ENCODE measurements at regions not wholly inside any gene's neighbourhood (a gene's known extent, or its start where the extent isn't known, plus 50 kb on each side); places are given as distances from the start of the nearest gene placed in this dataset.

DNA sequence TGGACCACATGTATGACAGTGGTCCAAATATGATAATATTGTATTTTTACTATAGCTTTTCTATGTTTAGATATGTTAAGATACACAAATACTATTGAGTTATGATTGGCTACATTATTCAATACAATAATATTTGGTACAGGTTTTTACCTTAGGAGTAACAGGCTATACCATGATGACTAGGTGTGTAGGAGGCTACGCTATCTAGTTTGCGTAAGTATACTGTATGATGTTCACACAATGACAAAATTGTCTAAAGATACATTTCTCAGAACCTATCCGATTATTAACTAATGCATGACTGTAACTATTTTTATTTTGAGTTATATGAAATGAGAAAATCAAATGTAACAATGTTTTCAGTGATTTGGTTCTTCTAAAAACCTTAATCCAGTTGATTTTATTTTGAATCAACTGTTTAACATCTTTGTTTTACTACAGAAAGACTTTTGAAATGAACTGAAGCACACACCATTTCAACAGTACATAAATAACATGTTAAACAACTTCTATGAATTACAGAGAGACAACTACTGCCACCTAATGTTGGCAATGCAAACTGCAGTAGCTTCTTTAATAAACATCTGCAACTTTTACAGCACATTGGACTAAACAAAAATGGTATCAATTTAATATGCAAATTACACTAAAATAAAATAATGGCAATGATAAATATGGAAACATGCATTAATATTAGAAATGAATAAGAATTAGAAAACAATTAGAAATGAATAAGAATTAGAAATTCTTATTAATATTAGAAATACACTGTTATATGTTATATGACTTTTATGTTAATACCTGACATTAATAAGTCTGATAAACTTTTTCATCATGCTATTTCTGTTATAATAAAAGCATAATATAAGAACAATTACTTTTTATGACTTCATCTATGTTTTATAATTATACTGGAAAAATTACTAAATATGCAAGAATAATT is 255.7 kb downstream of the MBNL1 start:
- Mint-ChIP-seq H3K36me3 (no peaks in the 10 kb centered on the region), H3K27ac (no peak overlapping the region), H3K4me1 (no peaks in the 10 kb centered on the region), H3K4me3 (no peak overlapping the region), H3K27me3 (ENCODE audit: low read depth) (no peaks in the 10 kb centered on the region), H3K9me3 (peaks cover 10% of the 10 kb centered on the region)
- no peak for DNase-seq (ENCODE audit: low spot score in 2 of 2, unreplicated experiment in 2 of 2)
- TF ChIP-seq, protein P1, sequence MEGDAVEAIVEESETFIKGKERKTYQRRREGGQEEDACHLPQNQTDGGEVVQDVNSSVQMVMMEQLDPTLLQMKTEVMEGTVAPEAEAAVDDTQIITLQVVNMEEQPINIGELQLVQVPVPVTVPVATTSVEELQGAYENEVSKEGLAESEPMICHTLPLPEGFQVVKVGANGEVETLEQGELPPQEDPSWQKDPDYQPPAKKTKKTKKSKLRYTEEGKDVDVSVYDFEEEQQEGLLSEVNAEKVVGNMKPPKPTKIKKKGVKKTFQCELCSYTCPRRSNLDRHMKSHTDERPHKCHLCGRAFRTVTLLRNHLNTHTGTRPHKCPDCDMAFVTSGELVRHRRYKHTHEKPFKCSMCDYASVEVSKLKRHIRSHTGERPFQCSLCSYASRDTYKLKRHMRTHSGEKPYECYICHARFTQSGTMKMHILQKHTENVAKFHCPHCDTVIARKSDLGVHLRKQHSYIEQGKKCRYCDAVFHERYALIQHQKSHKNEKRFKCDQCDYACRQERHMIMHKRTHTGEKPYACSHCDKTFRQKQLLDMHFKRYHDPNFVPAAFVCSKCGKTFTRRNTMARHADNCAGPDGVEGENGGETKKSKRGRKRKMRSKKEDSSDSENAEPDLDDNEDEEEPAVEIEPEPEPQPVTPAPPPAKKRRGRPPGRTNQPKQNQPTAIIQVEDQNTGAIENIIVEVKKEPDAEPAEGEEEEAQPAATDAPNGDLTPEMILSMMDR (IDR thresholded peaks at IDR 0.05; ENCODE audit: unreplicated experiment): peak; percentile 73

DNA sequence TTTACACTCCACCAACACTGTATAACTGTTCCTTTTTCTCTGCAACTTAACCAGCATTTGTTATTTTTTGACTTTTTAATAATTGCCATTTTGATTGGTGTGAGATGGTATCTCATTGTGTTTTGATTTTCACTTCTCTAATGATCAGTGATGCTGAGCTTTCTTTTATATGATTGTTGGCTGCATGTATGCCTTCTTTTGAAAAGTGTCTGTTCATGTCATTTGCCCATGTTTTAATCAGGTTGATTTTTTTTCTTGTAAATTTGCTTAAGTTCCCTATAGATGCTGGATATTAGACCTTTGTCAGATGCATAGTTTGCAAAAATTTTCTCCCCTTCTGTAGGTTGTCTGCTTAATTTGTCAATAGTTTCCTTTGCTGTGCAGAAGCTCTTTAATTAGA is 263.0 kb downstream of the MBNL1 start:
- Mint-ChIP-seq H3K27ac (no peak overlapping the region), H3K36me3 (no peaks in the 10 kb centered on the region), H3K27me3 (ENCODE audit: low read depth) (no peaks in the 10 kb centered on the region), H3K4me3 (no peak overlapping the region), H3K4me1 (no peaks in the 10 kb centered on the region), H3K9me3 (peaks cover 51% of the 10 kb centered on the region)
- TF ChIP-seq, protein P1 (IDR thresholded peaks at IDR 0.05; ENCODE audit: unreplicated experiment): no peak
- DNase-seq (ENCODE audit: low spot score in 2 of 2, unreplicated experiment in 2 of 2): no peak

DNA sequence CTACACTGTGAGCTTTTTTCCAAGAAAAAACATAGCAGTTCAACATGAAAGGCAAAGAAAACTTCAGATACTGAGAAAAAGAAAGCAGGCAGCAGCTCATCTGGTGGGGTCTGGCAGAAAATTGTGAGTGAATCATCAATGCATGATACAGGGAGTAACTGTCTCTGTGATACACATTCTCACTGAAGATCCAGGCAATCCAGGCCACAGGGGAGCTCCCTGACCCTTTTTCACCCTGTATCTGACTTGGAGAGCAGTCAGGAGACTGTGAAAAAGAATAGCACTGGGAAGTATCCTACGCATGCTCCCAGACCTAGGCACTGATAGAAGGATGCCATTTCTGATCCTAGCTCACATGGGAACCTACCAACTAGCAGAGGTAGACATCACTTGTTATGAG is 269.8 kb downstream of the MBNL1 start:
- Mint-ChIP-seq H3K4me3 (no peak overlapping the region), H3K9me3 (peaks cover 34% of the 10 kb centered on the region), H3K36me3 (no peaks in the 10 kb centered on the region), H3K4me1 (no peaks in the 10 kb centered on the region), H3K27ac (no peak overlapping the region), H3K27me3 (ENCODE audit: low read depth) (no peaks in the 10 kb centered on the region)
- TF ChIP-seq, protein P1 (IDR thresholded peaks at IDR 0.05; ENCODE audit: unreplicated experiment): no peak
- no peak for DNase-seq (ENCODE audit: low spot score in 2 of 2, unreplicated experiment in 2 of 2)

DNA sequence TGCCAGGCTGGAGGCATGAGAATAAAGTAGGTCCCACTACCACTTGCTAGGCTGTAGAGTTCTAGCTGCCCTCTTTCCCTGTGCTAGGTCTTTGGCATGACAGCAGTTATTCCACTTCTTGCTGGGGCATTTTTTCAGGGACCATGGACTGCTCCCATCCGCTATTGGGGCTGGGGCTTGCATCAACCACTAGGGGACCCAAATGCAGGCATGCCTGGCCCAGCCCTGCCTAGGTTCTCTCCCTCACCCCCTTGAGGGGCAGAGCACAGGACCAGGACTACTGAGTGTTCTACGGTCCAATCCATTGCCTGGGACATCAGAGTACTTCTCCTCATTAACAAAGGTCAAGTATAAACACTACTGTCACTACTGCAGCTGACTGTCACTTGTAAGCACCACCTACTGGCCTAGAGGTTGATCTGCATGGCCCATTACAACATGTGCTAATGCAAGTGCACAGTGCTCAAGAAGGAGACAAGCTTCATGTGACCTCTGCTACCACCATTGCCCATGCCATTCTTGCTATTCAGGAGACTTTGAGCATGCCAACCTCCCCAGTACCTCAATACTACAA is 270.5 kb downstream of the MBNL1 start:
- no peak for DNase-seq (ENCODE audit: low spot score in 2 of 2, unreplicated experiment in 2 of 2)
- TF ChIP-seq, protein P1 (IDR thresholded peaks at IDR 0.05; ENCODE audit: unreplicated experiment): no peak
- H3K4me3 Mint-ChIP-seq: no peak overlapping the region
- H3K9me3 Mint-ChIP-seq: peaks cover 35% of the 10 kb centered on the region
- no peaks in the 10 kb centered on the region for H3K4me1 Mint-ChIP-seq
- H3K27me3 Mint-ChIP-seq (ENCODE audit: low read depth): no peaks in the 10 kb centered on the region
- no peaks in the 10 kb centered on the region for H3K36me3 Mint-ChIP-seq
- no peak overlapping the region for H3K27ac Mint-ChIP-seq

DNA sequence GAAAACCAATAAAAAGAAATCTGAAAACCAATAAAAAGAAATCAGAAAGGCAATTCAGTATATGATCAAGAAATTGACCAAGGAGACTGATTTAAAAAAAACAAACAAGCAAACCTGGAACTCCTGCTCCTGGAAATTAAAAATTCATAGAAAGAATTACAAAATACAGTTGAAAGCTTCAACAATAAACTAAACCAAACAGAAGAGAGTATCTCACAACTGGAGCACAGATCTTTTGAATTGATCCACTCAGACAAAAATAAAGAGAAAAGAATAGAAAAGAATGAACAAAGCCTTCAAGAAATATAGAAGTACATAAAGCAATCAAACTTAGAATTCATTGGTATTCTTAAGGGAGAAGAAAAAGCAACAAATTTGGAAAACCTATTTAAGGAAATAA is 271.4 kb downstream of the MBNL1 start:
- no peak overlapping the region for H3K27ac Mint-ChIP-seq
- TF ChIP-seq, protein P1 (IDR thresholded peaks at IDR 0.05; ENCODE audit: unreplicated experiment): no peak
- no peaks in the 10 kb centered on the region for H3K27me3 Mint-ChIP-seq (ENCODE audit: low read depth)
- H3K4me1 Mint-ChIP-seq: no peaks in the 10 kb centered on the region
- no peak for DNase-seq (ENCODE audit: low spot score in 2 of 2, unreplicated experiment in 2 of 2)
- no peaks in the 10 kb centered on the region for H3K36me3 Mint-ChIP-seq
- H3K4me3 Mint-ChIP-seq: no peak overlapping the region
- H3K9me3 Mint-ChIP-seq: peaks cover 37% of the 10 kb centered on the region

Measured in mesothelial cell of epicardium (in vitro differentiated cells).